HCT116 (cell line): ENCODE measurements at regions not wholly inside any gene's neighbourhood (a gene's known extent, or its start where the extent isn't known, plus 50 kb on each side); places are given as distances from the start of the nearest gene placed in this dataset.

Source experiments
- ATAC-seq: fragments of 200-7000 bp; cut with Tn5 transposase; 2 replicates; pipeline ENCODE4 v1.9.1; 2020; ENCODE audit warnings: mild to moderate bottlenecking, moderate library complexity
- BruUV-seq: library from RNA; stranded (reverse); fragments of 400-500 nt; replicated peaks from 2 replicates; lab custom pipeline; 2021; lab: Mats Ljungman, UMichigan
- CTCF ChIA-PET: fragments of 300-600 bp; sonication (Branson Sonifier 250); formaldehyde crosslinking; loops from one replicate; lab custom pipeline; 2021; ENCODE audit warnings: antibody characterized with exemption; lab: Charles Lee
- POLR2A ChIA-PET: fragments of 300-600, 350-600 bp; sonication (Branson Sonifier 250); formaldehyde crosslinking; loops from one replicate; lab custom pipeline; 2021; ENCODE audit warnings: antibody characterized with exemption; lab: Charles Lee
- RAD21 ChIA-PET, 2 experiments: fragments of 300-600 bp; sonication (Branson Sonifier 250); formaldehyde crosslinking; loops; one replicate each; lab custom pipeline; 2023; ENCODE audit warnings: low total read pairs in 2 of 2; ENCODE audit not compliant: uncharacterized antibody in 2 of 2, unreplicated experiment in 2 of 2, low non-redundant PET in 1 of 2; lab: Charles Lee
- DNase-seq: peaks from one replicate; pipeline ENCODE4 v3.0.0-alpha.2; 2010; ENCODE audit warnings: low read depth, low spot score
- H2AFZ ChIP-seq: fragments of 200-600 bp; shearing (Covaris generic), sonication (generic); 2 replicates; pipeline ENCODE4 v1.6.1; 2017; ENCODE audit warnings: low read depth, mixed run types, mixed read lengths, antibody characterized with exemption, low read length; ENCODE audit not compliant: poor library complexity, severe bottlenecking
- H3K27ac ChIP-seq: 2 replicates; pipeline ENCODE4 v1.5.1; 2012; ENCODE audit warnings: low read depth, low read length
- H3K27me3 ChIP-seq: fragments of 200-600 bp; sonication (generic); 2 replicates; pipeline ENCODE4 v1.6.1; 2016; ENCODE audit warnings: mixed run types, low read length, mixed read lengths; ENCODE audit not compliant: insufficient read depth
- H3K36me3 ChIP-seq, 2 experiments: fragments of 200-500 bp in 1 of 2; fragments of 200-600 bp in 1 of 2; sonication (Bioruptor generic) in 1 of 2; sonication (generic) in 1 of 2; 2 replicates each; pipeline versions ENCODE4 v1.5.1 to v1.6.1; 2014 to 2016; ENCODE audit warnings: low read length in 2 of 2, inconsistent platforms in 1 of 2, mixed read lengths in 1 of 2, mixed run types in 1 of 2; ENCODE audit not compliant: insufficient read depth in 2 of 2, control insufficient read depth in 1 of 2
- H3K4me1 ChIP-seq, 2 experiments: fragments of 200-600 bp in 1 of 2; sonication (generic) in 1 of 2; 2 replicates each; pipeline versions ENCODE4 v1.5.1 to v1.6.1; 2012 to 2017; ENCODE audit warnings: low read length in 2 of 2, inconsistent platforms in 1 of 2, mild to moderate bottlenecking in 1 of 2, mixed read lengths in 1 of 2, mixed run types in 1 of 2, moderate library complexity in 1 of 2; ENCODE audit not compliant: insufficient read depth in 2 of 2, control insufficient read depth in 1 of 2
- H3K4me2 ChIP-seq: fragments of 200-600 bp; sonication (generic); 2 replicates; pipeline ENCODE4 v1.6.1; 2017; ENCODE audit warnings: mixed run types, low read length, mixed read lengths
- H3K4me3 ChIP-seq, 2 experiments: fragments of 200-600 bp in 1 of 2; sonication (generic) in 1 of 2; replicated peaks in 1 of 2; 2 replicates each; pipeline ENCODE4 v1.5.1; 2011 to 2016; ENCODE audit warnings: low read length in 2 of 2, control low read depth in 1 of 2, low read depth in 1 of 2, mild to moderate bottlenecking in 1 of 2, mixed read lengths in 1 of 2, mixed run types in 1 of 2
- H3K79me2 ChIP-seq: fragments of 200-600 bp; sonication (generic); 2 replicates; pipeline ENCODE4 v1.6.1; 2017; ENCODE audit warnings: mild to moderate bottlenecking, mixed run types, low read length, moderate library complexity, mixed read lengths; ENCODE audit not compliant: insufficient read depth
- H3K9ac ChIP-seq: fragments of 200-600 bp; sonication (generic); 2 replicates; pipeline ENCODE4 v1.6.1; 2016; ENCODE audit warnings: low read length, mixed read lengths
- H3K9me2 ChIP-seq: fragments of 200-600 bp; sonication (generic), shearing (Covaris generic); 2 replicates; pipeline ENCODE4 v1.6.1; 2017; ENCODE audit warnings: mixed run types, mild to moderate bottlenecking, moderate library complexity; ENCODE audit not compliant: insufficient read depth
- H3K9me3 ChIP-seq, 2 experiments: fragments of 200-500 bp in 1 of 2; fragments of 200-600 bp in 1 of 2; sonication (Bioruptor generic) in 1 of 2; sonication (generic) in 1 of 2; 2 replicates each; pipeline ENCODE4 v1.6.1; 2014 to 2017; ENCODE audit warnings: low read length in 2 of 2, mixed read lengths in 2 of 2, inconsistent platforms in 1 of 2, low read depth in 1 of 2, mild to moderate bottlenecking in 1 of 2, mixed run types in 1 of 2, moderate library complexity in 1 of 2; ENCODE audit not compliant: control insufficient read depth in 1 of 2, insufficient read depth in 1 of 2
- H4K20me1 ChIP-seq: fragments of 200-600 bp; sonication (generic), shearing (Covaris generic); 2 replicates; pipeline ENCODE4 v1.6.1; 2017; ENCODE audit warnings: mixed run types, mild to moderate bottlenecking, moderate library complexity; ENCODE audit not compliant: insufficient read depth
- CEBPB ChIP-seq: IDR thresholded peaks from 2 replicates; pipeline ENCODE4 v1.6.1; 2012; ENCODE audit warnings: low read depth
- EZH2phosphoT487 ChIP-seq: fragments of 200-600 bp; IDR thresholded peaks from 2 replicates; pipeline ENCODE4 v1.6.1; 2018; ENCODE audit warnings: antibody characterized with exemption, borderline replicate concordance
- FOSL1 ChIP-seq: IDR thresholded peaks from 2 replicates; pipeline ENCODE4 v1.6.1; 2012; ENCODE audit warnings: low read depth
- MAX ChIP-seq: IDR thresholded peaks from 2 replicates; pipeline ENCODE4 v1.6.1; 2012
- POLR2A ChIP-seq: IDR thresholded peaks from 2 replicates; pipeline ENCODE4 v1.7.0; 2011; ENCODE audit warnings: borderline replicate concordance; ENCODE audit not compliant: insufficient read depth, insufficient read length; ENCODE audit errors: extremely low read depth
- POLR2AphosphoS5 ChIP-seq: IDR thresholded peaks from 2 replicates; pipeline ENCODE4 v1.6.1; 2011; ENCODE audit warnings: mild to moderate bottlenecking, low read depth, low read length, moderate library complexity
- RAD21 ChIP-seq: IDR thresholded peaks from 2 replicates; pipeline ENCODE4 v1.6.1; 2012; ENCODE audit warnings: low read depth, mild to moderate bottlenecking
- ZBTB33 ChIP-seq: IDR thresholded peaks from 2 replicates; pipeline ENCODE4 v1.6.1; 2011; ENCODE audit warnings: mild to moderate bottlenecking, low read length, moderate library complexity; ENCODE audit not compliant: insufficient replicate concordance; ENCODE audit errors: extremely low read depth
- intact Hi-C: fragments of 100-400 bp; cut with micrococcal nuclease; formaldehyde crosslinking; loops from 2 replicates; pipeline ENCODE4 v1.10.0; 2022
- TF ChIP-seq, protein P1 (sequence below), 3 experiments: fragments of 200-600 bp in 1 of 3; sonication (generic) in 1 of 3; IDR thresholded peaks in 2 of 3; conservative IDR thresholded peaks in 1 of 3; 2 replicates each; pipeline ENCODE4 v1.5.1; 2012 to 2017; ENCODE audit warnings: low read depth in 2 of 3, low read length in 2 of 3, antibody characterized with exemption in 1 of 3, borderline replicate concordance in 1 of 3, control low read depth in 1 of 3, mild to moderate bottlenecking in 1 of 3, mixed read lengths in 1 of 3, mixed run types in 1 of 3, moderate library complexity in 1 of 3; ENCODE audit not compliant: insufficient read depth in 1 of 3
- TF ChIP-seq, protein P2 (sequence below): IDR thresholded peaks from 2 replicates; pipeline ENCODE4 v1.6.1; 2012; ENCODE audit warnings: low read depth

GRCh38 chr2:215554689-215555498 lies 119.0 kb upstream of the FN1 start:
- CTCF ChIA-PET, result no interaction called here
- Histone ChIP-seq H3K4me3 (no peak overlapping the region), H4K20me1 (no peaks in the 10 kb centered on the region), H3K9me2 (no peaks in the 10 kb centered on the region), H2AFZ (no peak overlapping the region), H3K9me3 (no peaks in the 10 kb centered on the region), H3K27ac (no peak overlapping the region), H3K4me2 (no peak overlapping the region), H3K4me1 (no peaks in the 10 kb centered on the region), H3K27me3 (no peaks in the 10 kb centered on the region), H3K79me2 (no peaks in the 10 kb centered on the region), H3K9ac (no peak overlapping the region), H3K36me3 (no peaks in the 10 kb centered on the region)
- intact Hi-C loops, result no loop called here
- BruUV-seq, result no TSS peak
- POLR2A ChIA-PET, result no interaction called here
- no peak for TF ChIP-seq EZH2phosphoT487
- TF ChIP-seq, protein P1, sequence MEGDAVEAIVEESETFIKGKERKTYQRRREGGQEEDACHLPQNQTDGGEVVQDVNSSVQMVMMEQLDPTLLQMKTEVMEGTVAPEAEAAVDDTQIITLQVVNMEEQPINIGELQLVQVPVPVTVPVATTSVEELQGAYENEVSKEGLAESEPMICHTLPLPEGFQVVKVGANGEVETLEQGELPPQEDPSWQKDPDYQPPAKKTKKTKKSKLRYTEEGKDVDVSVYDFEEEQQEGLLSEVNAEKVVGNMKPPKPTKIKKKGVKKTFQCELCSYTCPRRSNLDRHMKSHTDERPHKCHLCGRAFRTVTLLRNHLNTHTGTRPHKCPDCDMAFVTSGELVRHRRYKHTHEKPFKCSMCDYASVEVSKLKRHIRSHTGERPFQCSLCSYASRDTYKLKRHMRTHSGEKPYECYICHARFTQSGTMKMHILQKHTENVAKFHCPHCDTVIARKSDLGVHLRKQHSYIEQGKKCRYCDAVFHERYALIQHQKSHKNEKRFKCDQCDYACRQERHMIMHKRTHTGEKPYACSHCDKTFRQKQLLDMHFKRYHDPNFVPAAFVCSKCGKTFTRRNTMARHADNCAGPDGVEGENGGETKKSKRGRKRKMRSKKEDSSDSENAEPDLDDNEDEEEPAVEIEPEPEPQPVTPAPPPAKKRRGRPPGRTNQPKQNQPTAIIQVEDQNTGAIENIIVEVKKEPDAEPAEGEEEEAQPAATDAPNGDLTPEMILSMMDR (IDR thresholded peaks at IDR 0.05 in 2 of 3, conservative IDR thresholded peaks at IDR 0.05 in 1 of 3; ENCODE audit: borderline replicate concordance in 1 of 3, insufficient read depth in 1 of 3, low read depth in 2 of 3, low read length in 2 of 3), result no peak
- no peak for TF ChIP-seq ZBTB33
- no peak for TF ChIP-seq CEBPB
- TF ChIP-seq FOSL1, result no peak
- TF ChIP-seq, protein P2, sequence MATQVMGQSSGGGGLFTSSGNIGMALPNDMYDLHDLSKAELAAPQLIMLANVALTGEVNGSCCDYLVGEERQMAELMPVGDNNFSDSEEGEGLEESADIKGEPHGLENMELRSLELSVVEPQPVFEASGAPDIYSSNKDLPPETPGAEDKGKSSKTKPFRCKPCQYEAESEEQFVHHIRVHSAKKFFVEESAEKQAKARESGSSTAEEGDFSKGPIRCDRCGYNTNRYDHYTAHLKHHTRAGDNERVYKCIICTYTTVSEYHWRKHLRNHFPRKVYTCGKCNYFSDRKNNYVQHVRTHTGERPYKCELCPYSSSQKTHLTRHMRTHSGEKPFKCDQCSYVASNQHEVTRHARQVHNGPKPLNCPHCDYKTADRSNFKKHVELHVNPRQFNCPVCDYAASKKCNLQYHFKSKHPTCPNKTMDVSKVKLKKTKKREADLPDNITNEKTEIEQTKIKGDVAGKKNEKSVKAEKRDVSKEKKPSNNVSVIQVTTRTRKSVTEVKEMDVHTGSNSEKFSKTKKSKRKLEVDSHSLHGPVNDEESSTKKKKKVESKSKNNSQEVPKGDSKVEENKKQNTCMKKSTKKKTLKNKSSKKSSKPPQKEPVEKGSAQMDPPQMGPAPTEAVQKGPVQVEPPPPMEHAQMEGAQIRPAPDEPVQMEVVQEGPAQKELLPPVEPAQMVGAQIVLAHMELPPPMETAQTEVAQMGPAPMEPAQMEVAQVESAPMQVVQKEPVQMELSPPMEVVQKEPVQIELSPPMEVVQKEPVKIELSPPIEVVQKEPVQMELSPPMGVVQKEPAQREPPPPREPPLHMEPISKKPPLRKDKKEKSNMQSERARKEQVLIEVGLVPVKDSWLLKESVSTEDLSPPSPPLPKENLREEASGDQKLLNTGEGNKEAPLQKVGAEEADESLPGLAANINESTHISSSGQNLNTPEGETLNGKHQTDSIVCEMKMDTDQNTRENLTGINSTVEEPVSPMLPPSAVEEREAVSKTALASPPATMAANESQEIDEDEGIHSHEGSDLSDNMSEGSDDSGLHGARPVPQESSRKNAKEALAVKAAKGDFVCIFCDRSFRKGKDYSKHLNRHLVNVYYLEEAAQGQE, result no peak
- no peak for TF ChIP-seq MAX
- TF ChIP-seq POLR2A, result no peak
- TF ChIP-seq POLR2AphosphoS5, result no peak
- no peak for TF ChIP-seq RAD21
- no peak for ATAC-seq
- no peak for DNase-seq
- RAD21 ChIA-PET, result no interaction called here
